COLO829 (cell line): ENCODE measurements at regions not wholly inside any gene's neighbourhood (a gene's known extent, or its start where the extent isn't known, plus 50 kb on each side); places are given as distances from the start of the nearest gene placed in this dataset.

Source experiments
- DNase-seq: peaks from one replicate; pipeline ENCODE4 v3.0.0; 2012; ENCODE audit warnings: low spot score

DNA sequence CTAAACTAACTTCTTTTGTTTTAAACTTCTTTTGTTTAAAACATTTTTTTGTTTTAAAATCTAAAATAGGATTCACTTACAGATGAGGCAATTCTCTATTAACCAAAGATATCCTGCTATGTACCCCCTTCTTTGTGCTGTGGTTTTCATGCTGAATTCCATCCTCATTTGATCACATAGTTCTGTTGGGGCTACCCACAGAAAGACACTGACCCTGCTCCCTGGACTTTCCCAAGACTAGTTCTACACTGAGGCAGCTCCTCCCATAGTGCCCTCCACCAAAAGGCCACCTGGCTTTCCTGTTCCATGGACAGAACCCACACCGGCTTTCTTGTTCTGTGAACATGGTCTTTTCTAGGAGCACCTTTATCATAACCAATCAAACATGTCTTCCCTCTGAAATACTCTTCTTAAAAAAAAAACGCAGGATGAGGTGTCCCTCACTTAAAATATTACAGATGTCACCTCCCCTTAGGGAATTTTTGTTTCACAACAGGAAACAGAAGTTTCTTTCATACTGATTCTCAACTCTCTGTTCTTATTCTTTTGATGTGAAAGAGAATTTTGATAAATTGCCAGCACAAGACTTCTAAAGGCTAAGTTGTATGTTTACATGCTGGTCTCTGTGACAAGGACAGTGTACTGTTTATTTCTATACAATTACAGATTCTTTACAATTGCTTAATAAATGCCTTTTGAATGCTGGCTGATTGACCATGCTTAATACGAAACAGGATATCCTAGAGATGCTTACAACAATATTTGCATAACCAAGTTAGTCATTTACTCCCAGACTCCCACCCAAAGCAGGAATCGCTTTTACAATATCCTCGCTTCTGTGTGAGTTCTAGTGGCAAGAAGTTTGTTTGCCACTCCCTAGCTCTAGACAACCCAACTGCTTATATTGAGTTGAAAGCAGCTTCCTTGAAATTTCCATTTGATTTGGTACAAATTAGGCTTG, 300.4 kb downstream of the DTWD2 start:
- peak; percentile 13 for DNase-seq

DNA sequence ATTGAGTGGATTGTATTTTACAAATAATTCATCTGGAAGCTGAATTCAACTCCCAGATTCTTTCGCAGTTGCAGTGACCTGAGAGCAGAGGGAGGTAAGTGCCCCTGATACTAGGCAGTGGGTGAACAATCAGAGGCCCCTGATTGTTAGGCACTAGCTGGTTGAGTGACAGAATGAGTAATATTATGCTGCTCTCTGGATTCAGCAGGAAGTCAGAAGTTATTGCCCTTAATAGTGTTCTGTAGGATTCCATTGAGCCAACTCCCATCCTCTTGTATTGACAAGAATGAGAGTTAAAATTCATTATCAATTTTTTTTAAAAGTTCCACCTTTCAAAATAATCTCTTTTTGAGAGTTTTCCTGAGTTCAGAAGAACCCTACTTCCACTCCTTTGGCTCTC, 301.2 kb downstream of the DTWD2 start:
- DNase-seq, result no peak

DNA sequence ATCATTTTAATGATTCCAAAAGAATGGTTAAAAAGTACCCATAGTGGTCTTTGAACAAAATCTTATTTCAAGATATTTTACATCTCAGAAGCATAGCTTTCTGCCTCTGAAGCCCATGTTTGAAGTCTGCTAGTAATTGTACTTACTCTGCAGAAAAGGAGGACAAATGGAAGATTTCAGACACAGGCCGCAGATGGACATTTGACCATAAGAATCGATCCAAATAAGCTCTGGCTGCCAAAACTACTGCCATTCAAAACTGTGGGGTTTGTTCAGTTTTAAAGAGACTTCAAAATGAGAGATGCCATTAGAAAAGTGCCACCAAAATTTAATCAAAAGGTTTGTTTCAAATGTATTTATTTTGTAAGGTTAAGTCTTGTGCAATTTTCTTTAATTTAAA, 306.7 kb downstream of the DTWD2 start:
- no peak for DNase-seq

DNA sequence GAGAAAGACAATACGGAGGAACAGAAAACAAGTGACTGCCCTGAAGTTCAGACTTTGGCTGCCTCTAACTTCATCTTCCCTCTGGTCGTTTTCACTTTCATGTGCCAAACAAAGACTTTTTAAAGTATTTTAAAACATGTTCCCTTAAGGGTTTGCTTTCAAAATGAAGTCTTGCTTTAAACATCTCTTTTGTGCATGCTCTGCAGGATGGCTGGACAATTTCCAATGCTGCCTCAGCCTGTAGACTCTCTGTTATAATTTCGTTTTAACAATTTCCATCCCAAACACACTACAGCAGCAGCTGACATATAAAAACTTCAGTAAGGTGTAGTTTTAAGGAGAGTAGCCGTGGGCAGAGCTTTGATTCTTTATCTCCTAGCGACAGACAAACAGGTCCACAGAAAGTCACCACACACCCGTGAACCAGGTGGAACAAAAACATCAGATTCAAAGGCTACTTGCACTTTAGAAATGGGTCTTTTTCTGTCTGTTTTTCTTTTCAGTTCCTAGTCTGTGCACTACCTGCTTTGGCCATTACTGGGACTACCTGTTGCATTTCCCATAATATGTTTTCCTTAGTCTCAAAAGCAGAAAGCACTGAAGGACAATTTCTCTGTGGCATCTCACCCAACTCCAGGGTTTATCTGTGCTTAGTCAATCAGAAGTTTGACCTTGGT, 308.9 kb downstream of the DTWD2 start:
- no peak for DNase-seq

DNA sequence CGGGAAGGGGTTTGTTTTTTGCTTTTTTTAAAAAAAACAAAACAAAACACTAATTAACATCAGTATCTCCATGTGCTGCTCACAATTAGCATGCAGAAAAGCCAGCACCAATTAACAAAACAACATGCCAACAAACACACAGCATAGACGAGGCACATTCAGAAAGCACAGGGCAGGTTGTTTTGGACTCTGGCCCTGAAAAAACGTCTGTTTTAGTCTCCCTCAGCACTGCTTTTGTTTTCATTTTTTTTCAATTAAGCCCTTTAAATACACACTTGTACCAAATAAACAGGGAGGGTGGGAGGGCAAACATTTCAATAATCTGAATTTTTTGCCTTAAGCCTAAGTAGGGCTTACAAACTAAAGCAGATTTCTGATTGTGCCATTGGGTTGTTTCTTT, 309.6 kb downstream of the DTWD2 start:
- no peak for DNase-seq

DNA sequence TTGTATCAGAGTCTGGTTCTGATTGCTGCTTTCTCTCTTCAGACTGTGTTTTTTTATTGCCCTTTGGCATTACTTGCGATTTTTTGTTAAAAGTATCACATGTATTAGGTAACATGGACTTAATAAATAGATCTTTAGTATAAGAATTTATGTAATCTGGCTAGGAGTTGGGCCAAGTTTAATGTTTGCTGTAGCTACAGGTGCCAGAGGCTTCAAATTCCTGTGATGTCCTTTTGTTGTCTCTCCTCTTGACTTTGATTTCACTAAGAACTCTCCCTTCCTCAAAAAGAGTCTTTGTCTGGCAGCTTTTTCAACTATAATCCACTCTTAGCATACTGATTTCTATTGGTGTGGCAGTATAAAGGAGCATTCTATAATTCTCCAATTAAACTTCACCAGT, 313.1 kb downstream of the DTWD2 start:
- DNase-seq, result peak; percentile 0

DNA sequence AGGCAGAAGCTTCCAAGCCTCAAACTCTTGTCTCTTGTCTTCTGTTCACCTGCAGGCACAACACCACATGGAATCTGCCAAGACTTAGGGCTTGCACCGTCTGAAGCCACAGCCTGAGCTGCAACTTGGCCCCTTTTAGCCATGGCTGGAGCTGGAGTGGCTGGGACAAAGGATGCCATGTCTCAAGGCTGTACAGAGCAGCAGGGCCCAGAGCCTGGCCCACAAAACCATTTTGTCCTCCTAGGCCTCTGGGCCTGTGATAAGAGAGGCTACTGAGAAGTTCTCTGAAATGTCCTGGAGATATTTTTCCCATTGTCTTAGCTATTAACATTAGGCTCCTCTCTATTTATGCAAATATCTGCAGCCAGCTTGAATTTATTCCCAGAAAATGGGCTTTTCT, 330.8 kb downstream of the DTWD2 start:
- DNase-seq, result no peak

DNA sequence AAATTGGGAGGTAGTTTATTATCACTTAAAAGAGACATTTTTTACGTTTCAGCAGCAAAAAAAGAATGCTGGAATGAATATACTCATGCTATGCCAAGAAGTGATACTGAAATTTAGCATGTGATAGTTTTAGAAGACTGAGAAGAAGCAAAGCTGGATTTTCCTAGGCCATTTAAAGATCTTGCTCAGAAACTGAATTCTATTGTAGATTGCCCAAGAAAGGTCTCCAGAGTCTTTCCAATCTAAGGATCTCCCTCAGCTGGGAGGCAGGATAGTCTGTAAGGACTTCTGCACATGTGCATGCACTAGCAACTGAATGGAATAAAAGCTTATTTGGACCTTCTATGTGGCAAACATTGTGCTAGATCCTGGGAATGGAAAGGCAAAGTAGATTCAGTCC, 334.5 kb downstream of the DTWD2 start:
- no peak for DNase-seq

DNA sequence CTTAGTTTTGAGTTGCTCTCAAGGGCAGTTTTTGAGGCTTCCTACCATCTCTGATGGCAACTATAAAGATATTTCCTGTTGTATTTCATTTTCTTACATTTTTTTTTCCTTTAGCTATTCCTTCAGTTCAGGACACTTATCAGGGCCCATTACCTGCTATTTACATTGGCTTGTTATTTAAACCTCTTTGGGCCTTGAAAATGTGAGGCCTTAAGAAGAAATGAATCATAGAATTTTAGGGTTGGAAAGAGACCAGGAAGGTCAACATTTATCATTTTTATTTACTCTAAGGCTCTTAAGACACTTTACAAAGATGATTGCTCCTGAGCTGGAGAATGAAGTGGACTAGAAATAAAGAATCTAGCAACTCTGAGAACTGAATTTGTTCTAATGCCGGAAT, 335.2 kb downstream of the DTWD2 start:
- DNase-seq, result no peak

DNA sequence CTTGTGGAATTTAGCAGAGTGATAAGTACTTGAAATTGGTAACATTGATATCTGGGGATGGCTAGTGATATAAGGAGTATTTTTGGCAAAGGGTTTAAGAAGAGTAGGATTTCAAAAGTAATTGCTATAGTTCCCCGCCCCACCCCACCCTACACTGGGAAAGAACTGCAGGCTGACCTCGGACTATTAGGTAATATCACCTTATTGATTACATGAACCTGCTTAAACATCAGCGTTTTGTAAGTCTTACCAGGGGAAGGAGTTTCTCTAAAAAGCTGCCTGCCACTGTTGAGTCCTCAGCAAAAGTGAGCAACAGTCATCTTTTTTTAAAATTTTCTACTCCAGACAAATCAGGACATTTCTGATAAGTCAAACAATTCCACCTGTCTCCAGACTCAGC, 337.3 kb downstream of the DTWD2 start:
- no peak for DNase-seq

DNA sequence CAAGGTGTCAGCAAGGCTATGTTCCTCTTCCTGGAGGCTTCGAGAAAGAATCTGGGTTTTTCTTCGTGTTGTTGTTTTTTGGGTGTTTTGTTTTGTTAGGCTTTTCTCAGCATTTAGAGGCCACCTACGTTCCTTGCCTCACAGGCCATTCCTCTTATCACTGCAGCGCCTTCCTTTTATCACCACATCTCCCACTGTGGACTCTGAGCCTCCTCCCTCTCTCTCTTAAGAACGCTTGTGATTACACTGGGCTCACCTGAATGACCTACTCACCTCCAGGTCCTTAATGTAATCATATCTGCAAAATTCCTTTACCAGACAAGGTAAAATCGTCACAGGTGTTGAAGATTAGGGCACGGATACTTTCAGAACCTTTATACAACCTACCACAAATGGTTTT, 340.8 kb downstream of the DTWD2 start:
- no peak for DNase-seq

DNA sequence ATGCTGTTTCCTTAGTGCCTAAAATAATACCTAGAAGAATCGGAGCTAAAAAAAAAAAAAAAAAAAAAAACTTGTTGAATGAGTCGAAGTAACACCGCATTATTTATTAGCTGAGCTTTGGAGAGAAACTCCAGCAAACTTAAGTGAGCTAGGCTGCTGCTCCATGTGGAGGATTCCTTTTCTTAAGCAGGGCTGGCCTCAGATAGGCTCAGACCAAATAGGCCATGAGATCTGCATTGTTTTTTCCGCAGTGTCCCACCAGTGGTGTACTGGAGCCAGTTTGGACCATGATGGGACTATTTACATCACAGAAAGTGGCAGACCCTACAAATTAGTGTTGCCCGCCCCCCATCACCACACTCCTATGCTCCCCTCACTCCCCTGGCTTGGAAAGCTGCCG, 341.4 kb downstream of the DTWD2 start:
- no peak for DNase-seq

DNA sequence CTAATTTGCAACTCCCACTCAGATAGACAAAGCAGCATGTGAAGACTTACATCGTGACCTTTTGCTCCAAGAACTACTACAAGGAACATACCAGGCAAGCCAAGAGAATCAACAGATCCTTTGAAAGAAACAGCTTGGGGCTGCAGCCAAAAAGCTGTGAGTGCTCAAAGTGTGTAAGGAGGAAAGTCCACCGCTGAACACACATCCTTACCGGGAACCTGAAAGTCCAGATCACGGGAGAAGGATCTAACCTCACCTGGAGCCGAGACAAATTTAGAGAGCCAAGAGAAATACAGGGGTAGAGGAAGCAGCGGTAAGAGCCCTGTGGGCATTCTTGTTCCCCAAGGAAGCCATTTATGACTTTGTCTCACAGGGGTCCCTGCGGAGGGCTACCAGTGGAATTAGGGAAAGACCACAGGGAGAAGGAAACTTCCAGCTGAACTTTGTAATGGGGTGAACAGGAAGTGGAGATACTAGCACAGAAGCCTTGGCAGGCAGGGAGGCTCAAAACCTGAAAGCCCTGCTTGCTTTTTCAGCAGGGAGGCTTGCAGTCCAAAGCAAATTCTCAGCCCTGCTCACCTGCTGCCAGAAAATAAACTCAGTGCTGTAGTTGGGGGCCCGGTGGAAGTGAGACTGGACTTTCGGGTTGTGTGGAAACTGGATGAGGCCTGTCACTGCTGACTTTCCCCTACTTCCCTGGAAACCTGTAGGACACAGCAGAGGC, 350.2 kb downstream of the DTWD2 start:
- DNase-seq, result no peak

DNA sequence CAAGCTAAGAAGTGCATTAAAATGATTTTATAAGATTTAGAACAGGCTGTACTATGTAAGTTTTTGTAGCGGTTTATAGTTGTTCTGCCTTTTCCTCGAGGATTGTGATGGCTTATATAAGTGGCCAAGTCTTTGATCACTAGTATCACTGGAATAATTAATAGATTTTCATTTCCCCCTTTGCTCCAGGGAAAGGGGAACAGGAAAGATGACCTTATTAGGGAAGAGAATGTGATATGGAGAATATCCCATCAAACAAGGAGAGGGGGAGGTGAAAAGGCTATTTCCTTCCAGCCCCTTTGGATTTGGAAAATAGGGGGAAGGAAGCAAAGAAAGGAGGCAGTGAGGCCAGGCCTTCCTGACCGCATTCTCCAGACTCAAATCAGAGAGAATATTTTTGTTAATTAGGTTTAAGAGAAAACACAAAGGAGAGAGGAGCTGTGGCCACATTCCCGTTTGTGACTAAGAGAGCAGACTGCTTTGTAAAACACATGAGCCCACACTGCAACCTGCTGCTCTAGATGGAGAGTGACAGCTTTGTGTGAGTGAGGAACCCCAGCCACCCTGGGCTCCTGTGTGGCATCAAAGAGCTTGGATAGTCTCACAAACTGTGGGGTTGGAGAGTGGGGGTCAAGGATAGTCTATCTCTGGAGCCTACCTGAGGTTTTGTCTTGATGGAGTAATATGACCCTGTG, 359.5 kb downstream of the DTWD2 start:
- DNase-seq, result no peak

DNA sequence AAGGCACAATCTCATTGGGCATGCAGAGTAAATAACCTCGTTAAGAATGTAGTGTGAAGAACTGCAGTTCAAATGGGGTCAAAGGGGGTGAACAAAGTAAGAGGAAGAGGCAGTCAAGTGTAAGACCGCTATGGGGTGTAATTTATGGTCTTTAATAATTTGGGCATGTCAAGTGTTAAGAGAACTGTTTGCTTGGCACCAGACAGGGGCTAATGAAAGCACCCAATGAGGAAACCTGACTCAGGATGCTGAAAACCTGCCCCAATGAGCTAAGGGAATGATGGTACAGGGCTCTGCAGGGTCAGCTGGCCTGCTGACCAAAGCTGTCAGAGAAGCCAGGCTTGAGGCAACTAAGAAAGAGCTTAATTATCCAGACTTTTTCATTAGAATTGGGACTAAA, 368.1 kb downstream of the DTWD2 start:
- DNase-seq, result no peak

DNA sequence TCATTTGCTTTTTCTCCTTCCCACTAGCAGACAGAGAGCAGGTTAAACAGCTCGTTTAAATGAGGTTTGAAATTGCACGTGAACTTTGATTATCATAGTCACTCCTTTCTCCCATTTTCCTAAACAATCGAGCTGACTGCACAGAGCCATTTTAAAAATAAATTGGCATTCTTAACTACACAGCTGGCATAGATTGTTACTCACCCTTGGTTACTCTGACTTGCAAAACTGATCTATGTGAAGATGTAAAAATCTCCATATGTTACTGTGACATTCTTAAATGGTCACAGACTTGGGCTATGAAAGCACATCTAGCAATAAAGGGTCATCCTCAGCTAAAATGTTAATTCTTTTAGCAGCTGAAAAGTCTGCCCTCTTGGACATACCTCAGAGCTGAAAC, 368.5 kb downstream of the DTWD2 start:
- DNase-seq, result no peak

DNA sequence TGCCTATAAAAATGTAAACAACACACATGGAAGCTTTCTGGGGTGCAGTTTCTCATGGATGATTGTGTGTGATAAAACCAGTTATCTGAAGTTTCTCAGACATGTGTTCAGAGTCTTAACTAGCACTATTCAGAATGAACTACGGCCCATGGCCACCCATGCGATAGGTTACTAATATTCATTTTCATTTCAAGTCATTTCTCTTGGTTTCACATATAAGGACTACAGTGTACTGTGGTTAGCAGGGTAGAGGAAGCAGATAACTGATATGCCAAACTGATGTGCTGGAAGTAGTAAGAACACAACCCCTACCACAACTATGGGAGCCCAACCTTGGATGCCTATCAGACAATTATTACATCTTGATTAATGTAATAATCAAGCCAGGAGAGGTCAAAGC, 372.1 kb downstream of the DTWD2 start:
- no peak for DNase-seq

DNA sequence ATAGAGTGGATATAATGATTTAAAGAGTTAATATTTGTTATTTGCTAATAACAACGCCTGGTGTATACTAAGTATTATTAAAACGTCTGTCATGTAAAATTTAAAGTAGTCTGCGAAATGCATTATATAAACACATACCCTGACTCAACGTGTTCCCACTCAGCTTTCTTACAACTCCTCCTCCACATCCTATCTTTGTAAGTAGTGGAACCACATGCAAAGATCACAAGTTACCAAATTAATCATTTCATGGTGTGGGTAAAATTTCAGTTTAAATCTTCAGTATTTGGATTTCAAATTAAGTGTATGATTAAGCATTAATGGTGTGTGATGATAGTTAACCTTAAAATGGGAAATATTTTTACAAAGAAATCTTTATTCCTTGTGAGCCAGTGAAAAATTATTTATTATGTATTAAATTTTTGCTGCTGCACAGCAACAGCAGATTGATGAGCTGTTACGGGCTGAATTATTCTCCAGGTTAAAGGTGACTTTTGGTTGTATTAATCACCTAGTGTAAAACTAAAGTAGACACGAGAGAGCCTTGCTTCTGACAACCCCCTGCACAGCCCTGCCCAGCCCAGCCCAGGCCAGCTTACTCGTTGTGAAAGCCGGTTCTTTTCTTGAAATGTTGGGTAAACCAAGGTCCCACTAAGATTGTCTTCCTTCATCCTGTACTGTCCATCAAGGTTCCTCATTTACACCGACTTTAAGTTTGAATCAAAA, 373.5 kb downstream of the DTWD2 start:
- DNase-seq, result no peak

DNA sequence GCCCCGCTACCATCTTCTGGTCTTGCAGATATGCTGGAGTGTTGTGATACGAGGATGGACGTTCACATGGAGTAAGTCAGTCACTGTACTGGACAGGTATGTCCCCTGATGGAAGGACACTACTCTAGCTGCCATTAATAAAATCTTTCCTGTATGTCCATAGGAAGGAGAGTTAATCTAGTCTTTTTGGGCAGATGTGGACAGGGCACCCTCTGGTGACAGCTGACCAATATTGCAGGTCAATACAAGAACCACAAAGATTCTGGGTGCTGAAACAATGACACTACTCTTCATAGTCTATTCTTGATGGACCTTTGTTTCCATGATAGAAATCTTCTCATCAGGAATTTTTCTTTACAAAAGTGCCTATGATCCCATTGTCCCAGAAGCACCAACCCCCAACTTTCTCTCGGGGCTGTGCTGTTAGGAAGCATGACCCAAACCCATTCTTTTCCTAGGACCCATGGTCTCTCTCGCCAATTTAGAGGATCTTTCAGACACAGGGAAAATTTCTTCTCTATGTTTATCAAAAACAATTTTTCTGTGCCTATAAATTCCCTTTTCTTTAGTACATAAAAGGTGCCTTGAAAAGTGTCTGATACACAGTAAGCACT, 376.9 kb downstream of the DTWD2 start:
- DNase-seq, result peak; percentile 41

DNA sequence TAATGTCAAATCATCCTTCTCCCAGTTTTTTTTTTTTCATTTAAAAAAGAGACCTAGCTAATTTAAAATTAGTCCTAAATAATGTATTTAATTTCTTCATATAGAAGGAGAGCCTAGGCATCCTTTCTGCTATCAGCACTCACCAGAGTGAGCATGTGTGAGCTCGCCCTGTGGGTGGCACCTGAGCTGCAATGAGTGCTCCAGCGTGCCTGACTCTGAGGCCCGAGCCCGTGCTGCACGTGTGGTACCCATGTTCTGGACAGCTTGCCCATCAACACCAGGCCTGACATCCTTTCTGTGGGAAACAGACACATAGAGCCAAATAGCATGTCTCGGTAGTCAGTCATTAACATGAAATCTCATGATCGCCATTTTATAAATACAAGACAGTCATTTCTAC, 381.4 kb downstream of the DTWD2 start:
- DNase-seq, result no peak

DNA sequence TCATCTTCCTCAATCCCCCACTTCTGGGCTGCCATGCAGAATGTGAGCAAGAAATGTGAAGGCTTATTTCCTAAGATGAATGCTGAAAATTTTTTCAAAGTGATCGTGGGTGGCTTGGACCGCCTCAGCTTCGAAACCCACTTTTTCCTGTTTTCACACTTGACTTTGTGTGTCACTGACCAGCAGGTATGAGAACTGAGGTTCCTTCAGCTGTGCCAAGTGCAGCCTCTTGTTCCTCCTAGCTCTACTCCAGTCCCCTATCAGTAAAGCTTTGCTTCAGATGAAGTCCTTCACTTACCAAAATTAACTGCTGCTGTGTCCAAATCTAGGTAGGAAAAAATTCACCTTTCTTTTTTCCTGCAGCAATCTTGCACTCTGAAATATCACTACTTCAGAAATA, 382.6 kb downstream of the DTWD2 start:
- DNase-seq, result no peak
